ENCODE measurements at regions not wholly inside any gene's neighbourhood (a gene's known extent, or its start where the extent isn't known, plus 50 kb on each side); places are given as distances from the start of the nearest gene placed in this dataset.

- TF ChIP-seq CTCF (IDR thresholded peaks at IDR 0.05) (no peak), POLR2AphosphoS5 (IDR thresholded peaks at IDR 0.05) (no peak)
Measured at GRCh38 chr14:62053188-62053587, 291.0 kb downstream of the SNAPC1 start.
